Left hindlimb (tissue), 1 donor: ENCODE measurements at regions not wholly inside any gene's neighbourhood (a gene's known extent, or its start where the extent isn't known, plus 50 kb on each side); places are given as distances from the start of the nearest gene placed in this dataset.
"Not testable (repeated sequence)": the region's sequence is repeated elsewhere in the genome, so short reads cannot be mapped to it uniquely, and the experiment has no call there.

Source experiments
- DNase-seq: peaks from one replicate; pipeline ENCODE4 v3.0.0-alpha.2; 2018

DNA sequence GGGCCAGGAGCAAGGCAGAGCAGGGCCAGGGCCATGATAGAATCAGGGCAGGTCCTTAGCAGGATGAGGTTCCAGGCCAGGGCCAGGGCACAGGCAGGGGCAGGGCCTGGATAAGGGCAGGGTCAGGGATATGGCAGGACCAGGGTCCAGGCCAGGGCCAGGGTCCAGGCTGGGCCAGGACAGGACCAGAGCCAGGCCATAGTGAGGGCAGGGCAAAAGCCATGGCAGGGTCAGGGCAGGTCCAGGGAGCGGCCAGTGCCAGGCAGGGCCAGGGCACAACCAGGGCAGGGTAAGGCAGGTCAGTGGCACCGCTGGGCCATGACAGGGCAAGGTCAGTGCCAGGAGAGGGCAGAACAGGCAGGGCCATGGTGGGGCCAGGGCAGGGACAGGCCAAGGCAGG, 152.2 kb downstream of the LIPI start:
- DNase-seq: no peak

DNA sequence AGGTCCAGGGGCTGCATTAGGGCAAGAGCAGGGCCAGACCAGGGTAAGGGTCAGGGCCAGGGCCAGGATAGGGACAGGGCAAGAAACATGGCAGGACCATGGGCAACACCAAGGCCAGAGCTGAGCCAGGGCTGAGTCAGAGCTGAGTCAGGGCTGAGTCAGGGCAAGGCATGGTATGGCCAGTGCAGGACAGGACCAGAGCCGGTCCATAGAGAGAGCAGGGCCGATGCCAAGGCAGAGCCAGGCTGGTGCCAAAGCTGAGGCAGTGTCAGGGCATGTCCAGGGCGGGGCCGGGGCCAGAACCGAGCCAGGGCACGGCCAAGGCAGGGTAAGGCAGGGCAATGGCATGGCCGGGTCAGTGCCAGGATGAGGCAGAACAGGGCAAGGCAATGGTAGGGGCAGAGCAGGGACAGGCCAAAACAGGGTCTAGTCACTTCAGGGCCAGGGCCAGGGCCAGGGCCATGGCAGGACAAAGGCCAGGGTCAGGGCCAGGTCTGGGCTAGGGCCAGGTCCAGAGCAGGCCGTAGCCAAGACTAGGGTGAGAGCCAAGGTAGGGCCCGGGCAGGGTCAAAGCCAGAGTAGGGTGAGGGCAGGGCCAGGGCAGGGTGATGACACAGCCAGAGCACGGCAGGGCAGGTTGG, 152.8 kb downstream of the LIPI start:
- not testable (repeated sequence) for DNase-seq

DNA sequence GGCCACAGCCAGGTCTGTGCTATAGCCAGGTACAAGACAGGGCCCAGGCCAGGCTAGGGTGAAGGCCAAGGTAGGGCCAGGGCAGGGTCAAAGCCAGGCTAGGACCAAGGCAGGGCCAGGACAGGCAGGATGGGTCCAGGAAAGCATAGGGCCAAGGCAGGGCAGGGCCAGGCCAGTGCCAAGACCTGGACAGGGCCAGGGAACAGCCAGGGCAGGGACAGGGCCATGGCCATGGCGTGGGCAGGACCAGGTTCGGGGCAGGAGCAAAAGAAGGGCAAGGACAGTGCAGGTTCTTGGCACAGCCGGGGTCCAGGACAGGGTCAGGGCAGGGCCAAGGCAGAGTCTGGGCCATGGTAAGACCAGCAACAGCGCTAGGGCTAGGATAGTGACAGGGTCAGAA, 153.4 kb downstream of the LIPI start:
- DNase-seq: no peak

DNA sequence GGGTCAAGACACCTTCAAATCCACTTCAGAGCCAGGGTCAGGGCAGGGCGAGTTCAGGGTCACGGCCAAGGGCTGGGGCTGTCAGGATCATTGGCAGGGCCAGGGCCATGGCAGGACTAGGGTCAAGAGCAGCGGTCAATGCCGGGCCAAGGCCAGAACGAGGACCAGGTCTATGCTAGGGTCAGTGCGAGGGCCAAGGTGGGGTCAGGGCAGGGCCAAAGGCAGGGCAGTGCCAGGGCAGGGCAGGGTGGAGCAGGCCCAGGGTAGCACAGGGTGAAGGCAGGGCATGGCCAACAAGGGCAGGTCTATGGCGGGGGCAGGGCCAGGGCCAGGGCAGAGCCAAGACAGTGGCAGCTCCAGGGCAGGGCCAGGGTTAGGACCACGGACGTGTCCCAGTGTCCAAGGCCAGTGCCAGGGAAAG, 154.0 kb downstream of the LIPI start:
- DNase-seq: no peak

GRCh38 chr21:14055746-14056515, 154.8 kb downstream of the LIPI start:
- not testable (repeated sequence) for DNase-seq

GRCh38 chr21:14054682-14055081, 156.1 kb downstream of the LIPI start:
- no peak for DNase-seq

DNA sequence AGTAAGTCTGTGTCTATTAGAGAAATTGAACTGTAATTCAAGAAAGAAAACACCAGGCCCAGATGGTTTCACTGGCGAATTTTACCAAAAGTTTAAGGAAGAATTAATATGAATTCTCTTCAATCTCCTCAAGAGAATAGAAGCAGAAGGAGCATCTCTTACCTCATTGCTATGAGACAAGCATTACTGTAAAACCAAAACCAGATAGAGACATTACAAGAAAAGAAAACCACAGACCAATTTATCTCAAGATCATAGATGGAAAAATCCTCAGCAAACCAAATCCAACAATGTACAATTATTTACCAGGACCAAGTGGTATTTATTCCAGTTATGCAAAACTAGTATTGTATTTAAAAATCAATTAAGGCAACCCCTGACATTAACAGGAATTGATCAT, 160.6 kb downstream of the LIPI start:
- DNase-seq: no peak

DNA sequence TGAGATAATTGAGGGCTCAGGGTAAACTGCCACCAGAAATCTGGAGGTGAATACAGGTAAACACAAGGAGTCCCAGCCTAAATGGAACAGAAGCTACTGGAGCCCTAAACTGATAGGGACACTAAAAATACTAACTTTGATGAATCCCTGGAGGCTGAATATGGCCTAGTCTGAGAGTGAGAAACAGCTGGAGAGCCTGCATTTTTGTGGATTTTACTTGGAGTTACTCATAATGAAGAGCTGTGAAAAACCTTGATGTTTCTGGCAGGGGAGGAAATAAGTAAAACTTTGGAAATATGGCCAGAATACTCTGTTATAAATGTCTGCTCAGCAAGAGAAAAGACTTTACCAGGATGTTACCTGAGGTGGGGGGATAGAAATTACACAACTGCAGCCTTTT, 164.4 kb downstream of the LIPI start:
- no peak for DNase-seq

GRCh38 chr21:14040386-14040785, 170.4 kb downstream of the LIPI start:
- DNase-seq: no peak

DNA sequence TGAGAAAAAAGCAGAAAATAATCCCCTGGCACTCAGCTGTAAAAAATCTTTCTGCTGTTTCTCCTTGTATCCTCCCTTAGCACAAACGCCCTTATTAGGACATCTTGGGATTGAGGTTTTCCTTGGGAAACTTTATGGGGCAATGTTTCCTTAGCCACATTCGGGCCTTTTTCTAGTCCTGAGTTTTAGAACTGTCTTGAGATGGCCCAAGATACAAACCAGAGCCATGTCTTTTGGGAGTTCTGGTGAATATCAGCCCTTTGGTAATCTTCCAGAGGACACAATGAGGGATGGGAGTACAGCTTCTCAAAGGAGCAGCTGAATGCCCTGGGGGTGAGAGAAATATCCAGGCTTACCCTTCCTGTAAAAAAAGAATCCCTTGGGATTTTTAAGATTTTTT, 182.1 kb downstream of the LIPI start:
- DNase-seq: not testable (repeated sequence)

DNA sequence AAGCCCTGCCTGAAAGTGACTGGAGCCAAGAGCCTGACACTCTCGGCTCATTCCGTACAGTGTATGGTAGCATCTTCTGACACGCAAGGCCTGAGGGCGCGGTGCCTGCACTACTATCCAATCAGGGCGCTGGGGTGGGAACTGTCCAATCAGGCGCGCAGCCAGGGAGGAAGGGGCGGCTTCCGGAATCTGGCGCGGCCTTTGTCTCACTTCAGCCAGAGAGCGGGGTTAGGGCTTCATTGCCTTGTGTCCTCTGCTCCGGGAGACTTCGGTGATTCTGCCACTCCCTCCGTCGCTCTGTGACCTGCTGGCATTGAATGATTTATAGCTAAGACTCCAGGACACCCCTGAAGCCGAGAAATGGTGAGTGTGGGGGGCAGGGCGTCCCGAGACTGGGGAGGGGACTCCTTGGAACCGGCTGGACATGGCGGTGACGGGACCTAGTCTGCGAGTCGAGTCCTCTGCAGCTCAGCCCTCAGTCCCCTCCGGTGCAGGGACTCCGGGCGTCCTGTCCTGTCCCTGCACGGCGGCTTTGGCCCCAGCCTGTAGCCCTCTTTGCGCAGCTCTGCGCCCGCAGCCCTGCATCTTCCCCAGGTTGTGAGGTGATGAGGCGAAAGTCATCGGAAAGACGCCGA, 183.4 kb downstream of the LIPI start:
- DNase-seq: peak; percentile 91

DNA sequence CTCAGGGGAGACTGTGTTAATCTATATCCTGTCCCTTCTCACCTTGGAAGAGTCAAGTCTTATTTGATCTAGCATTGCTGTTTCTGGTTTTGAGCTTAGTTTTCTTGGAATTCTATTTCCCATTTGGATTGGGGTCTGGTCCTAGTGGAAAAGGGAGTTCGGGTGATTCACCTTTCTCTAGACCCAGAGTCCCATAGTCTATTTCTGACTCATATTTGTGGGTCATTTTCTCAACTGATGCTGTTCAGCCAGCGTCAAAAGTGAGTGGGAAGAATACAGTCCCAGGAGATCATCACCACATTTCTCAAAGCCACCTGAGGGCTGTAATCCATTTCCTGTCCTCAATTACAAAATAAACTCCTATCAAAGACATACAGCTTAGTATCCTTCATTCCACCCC, 190.6 kb downstream of the LIPI start:
- DNase-seq: not testable (repeated sequence)

- DNase-seq: not testable (repeated sequence)
Observed at GRCh38 chr21:14015841-14016240, 194.9 kb downstream of the LIPI start.

DNA sequence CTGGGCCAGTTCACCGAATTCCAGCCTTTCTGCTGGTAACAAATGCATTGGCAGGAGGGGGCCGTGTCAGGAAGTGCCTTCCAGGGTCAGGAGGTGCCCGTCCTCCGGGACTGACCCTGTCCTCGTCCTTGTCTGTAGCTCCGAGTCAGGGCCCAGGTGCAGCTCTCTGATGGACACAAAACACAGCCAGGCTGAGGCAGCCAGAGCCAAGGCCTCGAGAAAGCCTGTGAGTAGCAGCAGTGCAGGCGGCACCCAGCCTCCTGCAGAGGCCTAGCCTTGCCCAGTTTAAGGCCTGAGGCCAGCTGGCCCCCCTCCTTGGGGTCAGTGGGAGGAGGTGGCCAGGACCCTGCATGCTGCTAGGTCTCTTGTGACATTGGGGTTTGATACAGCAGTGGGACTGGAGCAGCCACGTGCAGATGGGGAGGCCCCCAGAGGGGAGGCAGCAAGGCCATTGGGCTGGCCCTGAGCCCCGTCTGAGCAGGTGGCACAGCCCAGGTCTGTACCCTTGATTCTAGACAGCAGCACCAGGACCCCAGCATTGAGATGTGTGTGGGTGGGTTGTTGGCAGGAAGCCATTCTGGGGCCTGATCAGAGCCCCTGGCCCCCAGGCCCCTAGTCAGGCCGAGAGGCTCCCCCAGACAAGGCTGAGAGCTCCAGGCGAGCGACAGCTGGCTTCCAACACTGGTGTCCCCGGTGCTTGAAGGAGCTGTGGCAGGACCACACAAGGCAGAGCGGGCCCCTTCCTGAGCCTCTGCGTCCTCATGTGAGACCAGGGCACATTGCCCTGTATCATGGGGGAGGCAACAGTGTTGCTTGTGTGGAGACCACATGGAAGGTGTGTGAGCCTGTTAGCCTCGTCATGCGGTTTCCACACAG, 196.9 kb downstream of the LIPI start:
- DNase-seq: not testable (repeated sequence)

GRCh38 chr21:14013056-14013603, 197.6 kb downstream of the LIPI start:
- DNase-seq: no peak

DNA sequence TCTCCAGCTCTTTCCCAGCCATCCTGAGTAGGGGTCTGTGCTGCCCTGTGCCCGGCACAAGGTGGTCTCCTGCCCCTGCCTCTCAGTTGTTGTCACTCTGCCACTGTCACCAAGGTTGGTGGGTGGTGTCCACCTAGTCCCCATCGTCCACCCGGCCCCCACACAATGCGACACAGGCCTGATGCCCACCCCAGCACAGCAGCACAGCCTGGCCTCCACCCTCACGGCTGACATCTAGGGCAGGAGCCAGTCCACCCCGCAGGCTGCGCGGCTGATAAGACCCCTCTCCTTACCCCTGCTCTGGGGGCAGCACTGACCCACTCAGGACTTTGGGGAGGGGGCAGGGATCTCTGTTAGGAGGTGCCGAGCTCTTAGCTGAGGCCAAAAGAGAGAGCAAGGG, 198.3 kb downstream of the LIPI start:
- no peak for DNase-seq

- DNase-seq: not testable (repeated sequence)
Observed at GRCh38 chr21:14011751-14012150, 199.0 kb downstream of the LIPI start.

DNA sequence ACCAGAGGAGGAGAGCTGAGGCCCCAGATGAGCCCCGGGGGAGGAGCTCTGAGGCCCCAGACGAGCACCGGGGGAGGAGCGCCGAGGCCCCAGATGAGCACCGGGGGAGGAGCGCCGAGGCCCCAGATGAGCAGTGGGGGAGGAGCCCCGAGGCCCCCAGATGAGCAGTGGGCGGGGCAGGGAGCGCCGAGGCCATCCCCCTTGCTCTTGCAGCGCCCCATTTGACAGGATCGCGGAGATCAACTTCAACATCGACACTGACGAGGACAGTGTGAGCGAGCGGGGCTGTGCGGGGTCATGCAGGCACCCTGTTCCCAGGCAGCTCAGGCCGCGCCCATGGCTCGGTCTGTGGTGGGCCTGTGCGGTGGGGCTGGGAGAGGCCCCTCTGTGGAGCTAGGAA, 199.6 kb downstream of the LIPI start:
- not testable (repeated sequence) for DNase-seq

DNA sequence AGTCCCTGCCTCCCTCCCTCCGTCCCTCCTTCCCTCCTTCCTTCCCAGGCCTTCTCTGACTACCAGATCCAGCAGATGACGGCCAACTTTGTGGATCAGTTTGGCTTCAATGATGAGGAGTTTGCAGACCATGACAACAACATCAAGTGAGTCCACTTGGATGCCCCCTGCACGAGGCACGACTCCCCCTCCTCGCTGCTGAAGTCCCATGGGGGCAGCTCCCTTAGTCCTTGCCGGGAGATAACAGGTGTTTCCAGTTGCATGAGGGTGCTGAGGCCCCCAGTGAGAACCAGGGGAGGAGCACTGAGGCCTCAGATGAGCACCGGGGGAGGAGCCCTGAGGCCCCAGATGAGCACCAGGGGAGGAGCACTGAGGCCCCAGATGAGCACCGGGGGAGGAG, 200.0 kb downstream of the LIPI start:
- no peak for DNase-seq

- DNase-seq: not testable (repeated sequence)
Observed at GRCh38 chr21:14009990-14010389, 200.8 kb downstream of the LIPI start.

DNA sequence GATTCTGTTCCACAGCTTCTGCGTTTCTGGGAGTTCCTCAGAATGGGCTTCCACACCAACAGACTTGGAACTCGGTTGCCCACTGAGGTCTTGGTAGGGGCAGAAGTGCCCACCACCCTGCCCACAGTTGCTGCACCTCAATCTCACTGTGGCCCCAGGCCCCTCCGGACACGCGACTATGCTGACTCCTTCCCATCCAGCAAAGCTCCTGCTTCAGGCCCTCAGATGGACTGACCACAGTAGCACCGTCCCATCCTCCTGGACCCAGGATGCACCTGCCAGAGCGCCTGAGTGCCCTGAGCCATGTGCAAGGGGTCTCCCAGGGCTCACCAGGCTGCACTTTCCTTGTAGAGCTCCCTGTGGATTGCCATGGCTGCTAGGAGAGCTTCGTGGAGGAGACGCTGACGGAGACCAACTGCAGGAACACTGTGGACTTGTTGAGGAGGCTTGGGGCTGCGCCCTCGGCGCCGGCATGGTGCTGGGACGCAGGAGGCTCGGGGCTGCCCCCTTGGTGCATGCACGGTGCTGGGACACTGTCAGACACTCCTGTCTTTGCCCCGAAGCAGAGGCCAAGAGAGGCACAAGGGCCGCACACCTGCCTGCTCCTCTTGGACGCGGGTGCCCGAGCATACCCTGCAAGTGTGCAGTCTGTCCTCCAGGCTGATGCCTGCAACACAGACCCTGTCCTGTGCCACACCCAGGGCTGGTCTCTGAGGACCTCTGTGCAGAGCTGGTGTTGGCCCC, 201.3 kb downstream of the LIPI start:
- DNase-seq: not testable (repeated sequence)

- not testable (repeated sequence) for DNase-seq
Observed at GRCh38 chr21:14008436-14008835, 202.3 kb downstream of the LIPI start.
